IMR-90 (cell line): ENCODE measurements at regions not wholly inside any gene's neighbourhood (a gene's known extent, or its start where the extent isn't known, plus 50 kb on each side); places are given as distances from the start of the nearest gene placed in this dataset.

ENCODE experiments used
- ATAC-seq: fragments of 200-7000 bp; cut with Tn5 transposase; 2 replicates; pipeline ENCODE4 v1.9.1; 2020; ENCODE audit warnings: low read depth, mild to moderate bottlenecking, moderate library complexity
- BruUV-seq: library from RNA; stranded (reverse); fragments of 400-500 nt; replicated peaks from 2 replicates; lab custom pipeline; 2021; lab: Mats Ljungman, UMichigan
- CTCF ChIA-PET: fragments of 300-600 bp; formaldehyde crosslinking; extraction: SDS; loops from one replicate; lab custom pipeline; 2021; ENCODE audit warnings: antibody characterized with exemption; lab: Yijun Ruan, JAX
- POLR2A ChIA-PET: fragments of 300-600 bp; sonication (Branson Sonifier 250); formaldehyde crosslinking; loops from one replicate; lab custom pipeline; 2022; ENCODE audit warnings: antibody characterized with exemption; ENCODE audit not compliant: unreplicated experiment; lab: Charles Lee
- DNase-seq: peaks from one replicate; pipeline ENCODE4 v3.0.0; 2013
- H2AFZ ChIP-seq: replicated peaks from 2 replicates; pipeline ENCODE3; 2013; ENCODE audit warnings: low read length, mild to moderate bottlenecking; ENCODE audit not compliant: poor library complexity
- H2AK5ac ChIP-seq: 2 replicates; pipeline ENCODE4 v1.6.1; 2013; ENCODE audit warnings: low read depth, low read length, inconsistent platforms
- H2AK9ac ChIP-seq: replicated peaks from 2 replicates; pipeline ENCODE3; 2013; ENCODE audit warnings: mild to moderate bottlenecking, low read depth, low read length, moderate library complexity; ENCODE audit not compliant: poor library complexity
- H2BK120ac ChIP-seq: 2 replicates; pipeline ENCODE4 v1.6.1; 2013; ENCODE audit warnings: low read depth, low read length, inconsistent platforms
- H2BK15ac ChIP-seq: 3 replicates; pipeline ENCODE4 v1.6.1; 2013; ENCODE audit warnings: low read depth, low read length, inconsistent platforms
- H2BK20ac ChIP-seq: 2 replicates; pipeline ENCODE4 v1.6.1; 2013; ENCODE audit warnings: low read depth, mild to moderate bottlenecking, inconsistent platforms, low read length, moderate library complexity
- H2BK5ac ChIP-seq: 2 replicates; pipeline ENCODE4 v1.6.1; 2013; ENCODE audit warnings: mild to moderate bottlenecking, low read depth, low read length, inconsistent platforms; ENCODE audit not compliant: poor library complexity, severe bottlenecking
- H3K14ac ChIP-seq: replicated peaks from 2 replicates; pipeline ENCODE4 v1.6.1; 2013; ENCODE audit warnings: low read depth, low read length, inconsistent platforms
- H3K18ac ChIP-seq: 2 replicates; pipeline ENCODE4 v1.6.1; 2013; ENCODE audit warnings: low read depth, low read length, control low read depth
- H3K23ac ChIP-seq: 2 replicates; pipeline ENCODE4 v1.6.1; 2013; ENCODE audit warnings: low read depth, low read length, inconsistent platforms
- H3K27ac ChIP-seq: 2 replicates; pipeline ENCODE4 v1.5.1; 2013; ENCODE audit warnings: mild to moderate bottlenecking, control low read depth, low read length; ENCODE audit not compliant: insufficient read depth
- H3K27me3 ChIP-seq: 2 replicates; pipeline ENCODE4 v1.6.1; 2013; ENCODE audit warnings: low read length; ENCODE audit not compliant: control insufficient read depth, insufficient read depth
- H3K36me3 ChIP-seq: 2 replicates; pipeline ENCODE4 v1.6.1; 2013; ENCODE audit warnings: low read length, mixed read lengths; ENCODE audit not compliant: control insufficient read depth, insufficient read depth
- H3K4ac ChIP-seq: 2 replicates; pipeline ENCODE4 v1.6.1; 2013; ENCODE audit warnings: low read depth, low read length, inconsistent platforms
- H3K4me1 ChIP-seq: 2 replicates; pipeline ENCODE4 v1.6.1; 2013; ENCODE audit warnings: low read length, mixed read lengths; ENCODE audit not compliant: control insufficient read depth, insufficient read depth
- H3K4me2 ChIP-seq: 2 replicates; pipeline ENCODE4 v1.6.1; 2013; ENCODE audit warnings: low read depth, mild to moderate bottlenecking, control low read depth, low read length, moderate library complexity
- H3K4me3 ChIP-seq: 2 replicates; pipeline ENCODE4 v1.5.1; 2013; ENCODE audit warnings: low read depth, mild to moderate bottlenecking, control low read depth, low read length, moderate library complexity; ENCODE audit not compliant: insufficient read depth
- H3K56ac ChIP-seq: 2 replicates; pipeline ENCODE4 v1.6.1; 2013; ENCODE audit warnings: low read length, inconsistent platforms; ENCODE audit not compliant: insufficient read depth; ENCODE audit errors: extremely low read depth
- H3K79me1 ChIP-seq, 2 experiments: 2 replicates each; pipeline ENCODE4 v1.6.1; 2013; ENCODE audit warnings: low read length in 2 of 2, inconsistent platforms in 1 of 2, low read depth in 1 of 2
- H3K9ac ChIP-seq: 2 replicates; pipeline ENCODE4 v1.6.1; 2013; ENCODE audit warnings: low read depth, low read length, control low read depth
- H3K9me1 ChIP-seq: 2 replicates; pipeline ENCODE4 v1.6.1; 2013; ENCODE audit warnings: low read length, inconsistent platforms; ENCODE audit not compliant: insufficient read depth
- H3K9me3 ChIP-seq: 2 replicates; pipeline ENCODE4 v1.6.1; 2013; ENCODE audit warnings: low read length; ENCODE audit not compliant: control insufficient read depth, insufficient read depth
- H4K20me1 ChIP-seq: 2 replicates; pipeline ENCODE4 v1.6.1; 2013; ENCODE audit warnings: low read length, inconsistent platforms; ENCODE audit not compliant: insufficient read depth
- H4K5ac ChIP-seq: 2 replicates; pipeline ENCODE4 v1.6.1; 2013; ENCODE audit warnings: mild to moderate bottlenecking, low read depth, low read length, control low read depth
- H4K8ac ChIP-seq, 2 experiments: 2 replicates each; pipeline ENCODE4 v1.6.1; 2013; ENCODE audit warnings: low read depth in 2 of 2, low read length in 2 of 2, control low read depth in 1 of 2, inconsistent platforms in 1 of 2
- H4K91ac ChIP-seq: 2 replicates; pipeline ENCODE4 v1.6.1; 2013; ENCODE audit warnings: low read depth, low read length, inconsistent platforms; ENCODE audit not compliant: insufficient read depth
- BHLHE40 ChIP-seq: fragments of 150-350 bp; IDR thresholded peaks from 2 replicates; pipeline ENCODE4 v1.6.1; 2016; ENCODE audit warnings: mild to moderate bottlenecking, low read depth, low read length
- CHD1 ChIP-seq: IDR thresholded peaks from 2 replicates; pipeline ENCODE4 v1.6.1; 2012; ENCODE audit warnings: low read depth, low read length, improper control_type of control experiment
- FOS ChIP-seq: fragments of 150-350 bp; IDR thresholded peaks from 2 replicates; pipeline ENCODE4 v1.6.1; 2016; ENCODE audit warnings: low read depth, low read length
- MXI1 ChIP-seq: IDR thresholded peaks from 2 replicates; pipeline ENCODE4 v1.6.1; 2012; ENCODE audit warnings: low read depth, mild to moderate bottlenecking, low read length, moderate library complexity, borderline replicate concordance
- POLR2A ChIP-seq: IDR thresholded peaks from 2 replicates; pipeline ENCODE4 v1.6.1; 2012; ENCODE audit warnings: mild to moderate bottlenecking, low read depth, low read length
- RCOR1 ChIP-seq: IDR thresholded peaks from 2 replicates; pipeline ENCODE4 v1.6.1; 2012; ENCODE audit warnings: mild to moderate bottlenecking, low read length, improper control_type of control experiment; ENCODE audit not compliant: insufficient replicate concordance
- RFX5 ChIP-seq: IDR thresholded peaks from 2 replicates; pipeline ENCODE4 v1.8.0; 2012; ENCODE audit warnings: low read depth, mild to moderate bottlenecking, low read length, moderate library complexity
- SMC3 ChIP-seq: fragments of 150-350 bp; IDR thresholded peaks from 2 replicates; pipeline ENCODE4 v1.6.1; 2016; ENCODE audit warnings: low read depth, mild to moderate bottlenecking, antibody characterized with exemption, low read length, moderate library complexity
- USF2 ChIP-seq: fragments of 150-350 bp; IDR thresholded peaks from 2 replicates; pipeline ENCODE4 v1.6.1; 2017; ENCODE audit warnings: mild to moderate bottlenecking, antibody characterized with exemption, low read length, low read depth
- dilution Hi-C: fragments of 300-500 bp; cut with HindIII; formaldehyde crosslinking; loops from one replicate; pipeline ENCODE4 v1.14.3; 2018; ENCODE audit warnings: low sequenced_read_pairs; ENCODE audit not compliant: unreplicated experiment
- in situ Hi-C: fragments of 300-500 bp; cut with MboI; formaldehyde crosslinking; loops from 3 replicates; pipeline ENCODE4 v1.14.3; 2019; ENCODE audit warnings: low sequenced_read_pairs, inconsistent platforms, mixed read lengths
- intact Hi-C: fragments of 100-400 bp; cut with micrococcal nuclease; formaldehyde crosslinking; loops from 2 replicates; pipeline ENCODE4 v1.10.0; 2022
- TF ChIP-seq, protein P1 (sequence below): fragments of 150-350 bp; IDR thresholded peaks from 2 replicates; pipeline ENCODE4 v1.6.1; 2016; ENCODE audit warnings: low read depth, mild to moderate bottlenecking, low read length, moderate library complexity, borderline replicate concordance

GRCh38 chr7:92967238-92967637, 130.9 kb upstream of the CDK6 start:
- no peak for ATAC-seq
- intact Hi-C loops = no loop called here
- no peak overlapping the region for H2AK5ac ChIP-seq
- H2BK120ac ChIP-seq = no peak overlapping the region
- H3K36me3 ChIP-seq = no peaks in the 10 kb centered on the region
- H3K9me3 ChIP-seq = peaks cover under 1% of the 10 kb centered on the region; the same call in 1 of the 2 replicates
- dilution Hi-C loops = no loop called here
- no peak overlapping the region for H4K8ac ChIP-seq
- no peaks in the 10 kb centered on the region for H3K4me1 ChIP-seq
- H3K18ac ChIP-seq = no peak overlapping the region
- no peaks in the 10 kb centered on the region for H3K79me1 ChIP-seq
- H3K27me3 ChIP-seq = no peaks in the 10 kb centered on the region
- H2AFZ ChIP-seq = no peak overlapping the region
- in situ Hi-C loops = no loop called here
- H3K56ac ChIP-seq = no peak overlapping the region
- no peak overlapping the region for H3K4me3 ChIP-seq
- DNase-seq = no peak
- no peak overlapping the region for H2BK5ac ChIP-seq
- H3K4me2 ChIP-seq = no peak overlapping the region
- BruUV-seq = no TSS peak
- H3K9ac ChIP-seq = no peak overlapping the region
- H2BK15ac ChIP-seq = no peak overlapping the region
- H2BK20ac ChIP-seq = no peak overlapping the region
- TF ChIP-seq POLR2A = no peak
- TF ChIP-seq BHLHE40 = no peak
- TF ChIP-seq SMC3 = no peak
- no peak for TF ChIP-seq USF2
- TF ChIP-seq, protein P1, sequence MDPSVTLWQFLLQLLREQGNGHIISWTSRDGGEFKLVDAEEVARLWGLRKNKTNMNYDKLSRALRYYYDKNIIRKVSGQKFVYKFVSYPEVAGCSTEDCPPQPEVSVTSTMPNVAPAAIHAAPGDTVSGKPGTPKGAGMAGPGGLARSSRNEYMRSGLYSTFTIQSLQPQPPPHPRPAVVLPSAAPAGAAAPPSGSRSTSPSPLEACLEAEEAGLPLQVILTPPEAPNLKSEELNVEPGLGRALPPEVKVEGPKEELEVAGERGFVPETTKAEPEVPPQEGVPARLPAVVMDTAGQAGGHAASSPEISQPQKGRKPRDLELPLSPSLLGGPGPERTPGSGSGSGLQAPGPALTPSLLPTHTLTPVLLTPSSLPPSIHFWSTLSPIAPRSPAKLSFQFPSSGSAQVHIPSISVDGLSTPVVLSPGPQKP = no peak
- TF ChIP-seq RFX5 = no peak
- no peak for TF ChIP-seq MXI1
- no peak for TF ChIP-seq FOS
- no peak for TF ChIP-seq RCOR1
- TF ChIP-seq CHD1 = no peak
- H3K9me1 ChIP-seq = no peaks in the 10 kb centered on the region
- H4K5ac ChIP-seq = no peak overlapping the region
- POLR2A ChIA-PET = no interaction called here
- no peak overlapping the region for H3K4ac ChIP-seq
- H3K27ac ChIP-seq = no peak overlapping the region
- CTCF ChIA-PET = interaction anchor here (1.0 to 1.6 kb wide), 2 partner anchors 13 to 94 kb away, joined by 3 to 5 read pairs; no protein-coding TSS in a partner anchor
- no peak overlapping the region for H3K14ac ChIP-seq
- no peak overlapping the region for H4K91ac ChIP-seq
- no peak overlapping the region for H3K23ac ChIP-seq
- H2AK9ac ChIP-seq = no peak overlapping the region
- H4K20me1 ChIP-seq = no peaks in the 10 kb centered on the region
